OCI-LY1 (cell line): ENCODE measurements at regions not wholly inside any gene's neighbourhood (a gene's known extent, or its start where the extent isn't known, plus 50 kb on each side); places are given as distances from the start of the nearest gene placed in this dataset.

ENCODE experiments used
- CTCF ChIP-seq: fragments of 200-600 bp; sonication (generic), shearing (Covaris generic); IDR thresholded peaks from 2 replicates; pipeline ENCODE4 v1.5.1; 2017; ENCODE audit warnings: mild to moderate bottlenecking, antibody characterized with exemption, low read length, moderate library complexity, mixed read lengths
- EZH2 ChIP-seq: fragments of 200-600 bp; sonication (generic), shearing (Covaris generic); IDR thresholded peaks from 2 replicates; pipeline ENCODE4 v1.8.0; 2017; ENCODE audit warnings: borderline replicate concordance, mixed run types, mild to moderate bottlenecking, antibody characterized with exemption, low read length, moderate library complexity, mixed read lengths

- TF ChIP-seq EZH2 (no peak), CTCF (no peak)
Measured at GRCh38 chr5:27734838-27735237, 696.5 kb upstream of the CDH9 start.
